ENCODE measurements at regions not wholly inside any gene's neighbourhood (a gene's known extent, or its start where the extent isn't known, plus 50 kb on each side); places are given as distances from the start of the nearest gene placed in this dataset.
"Not testable (repeated sequence)": the region's sequence is repeated elsewhere in the genome, so short reads cannot be mapped to it uniquely, and the experiment has no call there.

GRCh38 chr5:101091902-101092301 lies 188.8 kb upstream of the ST8SIA4 start:
- in situ Hi-C loops (cut with HindIII; ENCODE audit: low sequenced_read_pairs): no loop called here

- in situ Hi-C loops (cut with HindIII; ENCODE audit: low sequenced_read_pairs): no loop called here
These were observed 181.3 kb upstream of the ST8SIA4 start for GRCh38 chr5:101084353-101084752.

GRCh38 chr5:101080462-101081240 lies 177.6 kb upstream of the ST8SIA4 start:
- in situ Hi-C loops (cut with HindIII; ENCODE audit: low sequenced_read_pairs): no loop called here

DNA sequence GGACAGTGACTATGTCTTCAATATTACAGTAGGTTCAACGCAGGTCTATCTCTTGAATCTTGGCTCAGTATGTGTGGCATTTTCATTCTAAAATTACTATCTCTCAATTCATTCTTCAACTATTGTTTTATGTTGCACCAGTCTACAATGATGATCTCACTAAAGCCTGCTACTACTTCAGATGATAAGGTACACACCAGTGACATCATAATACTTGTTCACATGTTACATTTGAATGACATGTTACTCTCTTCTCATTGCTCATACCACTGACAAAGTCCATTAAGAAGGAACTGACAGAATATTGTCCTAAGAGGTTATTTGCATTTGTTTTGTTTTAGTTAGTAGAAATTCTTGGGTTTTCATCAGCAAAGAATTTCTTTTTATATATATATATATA lies 165.2 kb upstream of the ST8SIA4 start:
- in situ Hi-C loops (cut with HindIII; ENCODE audit: low sequenced_read_pairs): no loop called here

- in situ Hi-C loops (cut with HindIII; ENCODE audit: low sequenced_read_pairs): no loop called here
These were observed 164.3 kb upstream of the ST8SIA4 start for GRCh38 chr5:101067429-101067828.

DNA sequence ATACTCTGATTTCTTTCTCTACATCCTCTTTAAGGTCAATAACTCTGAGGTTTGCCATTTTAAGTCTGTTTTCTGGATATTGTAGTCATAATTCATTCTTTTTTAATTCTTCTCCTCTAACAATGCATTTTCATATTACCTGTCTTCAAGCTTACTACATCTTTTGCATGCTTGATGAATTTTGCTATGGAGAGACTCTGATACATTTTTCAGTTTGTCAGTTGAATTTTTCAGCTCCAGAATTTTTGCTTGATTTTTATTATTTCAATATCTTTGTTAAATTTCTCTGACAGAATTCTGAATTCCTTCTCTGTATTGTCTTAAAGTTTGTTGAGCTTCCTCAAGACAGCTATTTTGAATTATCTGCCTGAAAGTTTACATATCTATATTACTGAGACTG lies 159.8 kb upstream of the ST8SIA4 start:
- in situ Hi-C loops (cut with HindIII; ENCODE audit: low sequenced_read_pairs): no loop called here

GRCh38 chr5:101047181-101047580 lies 144.1 kb upstream of the ST8SIA4 start:
- in situ Hi-C loops (cut with HindIII; ENCODE audit: low sequenced_read_pairs): no loop called here

GRCh38 chr5:101045689-101046088 lies 142.6 kb upstream of the ST8SIA4 start:
- in situ Hi-C loops (cut with HindIII; ENCODE audit: low sequenced_read_pairs): no loop called here

DNA sequence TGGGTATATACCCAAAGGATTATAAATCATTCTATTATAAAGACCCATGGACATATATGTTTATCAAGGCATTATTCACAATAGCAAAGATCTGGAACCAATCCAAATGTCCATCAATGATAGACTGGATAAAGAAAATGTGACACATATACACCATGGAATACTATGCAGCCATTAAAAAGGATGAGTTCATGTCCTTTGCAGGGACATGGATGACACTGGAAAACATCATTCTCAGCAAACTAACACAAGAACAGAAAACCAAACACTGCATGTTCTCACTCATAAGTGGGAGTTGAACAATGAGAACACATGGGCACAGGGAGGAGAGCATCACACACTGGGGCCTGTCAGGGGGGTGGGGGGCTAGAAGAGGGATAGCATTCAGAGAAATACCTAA lies 136.9 kb upstream of the ST8SIA4 start:
- in situ Hi-C loops (cut with HindIII; ENCODE audit: low sequenced_read_pairs): not testable (repeated sequence)

- in situ Hi-C loops (cut with HindIII; ENCODE audit: low sequenced_read_pairs): no loop called here
These were observed 133.7 kb upstream of the ST8SIA4 start for GRCh38 chr5:101036778-101037177.

DNA sequence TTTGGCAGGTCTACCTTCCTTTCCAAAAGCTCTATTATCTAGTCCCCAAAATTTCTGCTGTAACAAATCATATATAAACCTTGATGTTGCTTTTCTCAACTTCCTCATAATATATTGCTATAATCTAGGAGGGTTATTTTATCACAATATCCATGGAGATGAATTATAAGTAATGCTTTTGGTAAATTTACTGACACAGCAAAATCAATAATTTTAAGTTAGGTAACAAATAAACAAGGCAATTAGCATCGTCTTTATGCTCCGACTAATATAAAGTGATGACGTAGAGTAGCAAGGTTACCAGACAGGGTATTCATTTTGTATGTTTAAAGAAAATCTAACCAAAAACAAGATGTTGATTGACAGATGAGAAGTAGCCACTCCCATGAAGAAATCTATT lies 132.3 kb upstream of the ST8SIA4 start:
- in situ Hi-C loops (cut with HindIII; ENCODE audit: low sequenced_read_pairs): no loop called here

- in situ Hi-C loops (cut with HindIII; ENCODE audit: low sequenced_read_pairs): no loop called here
These were observed 121.2 kb upstream of the ST8SIA4 start for GRCh38 chr5:101024299-101024698.

- in situ Hi-C loops (cut with HindIII; ENCODE audit: low sequenced_read_pairs): no loop called here
These were observed 115.2 kb upstream of the ST8SIA4 start for GRCh38 chr5:101018299-101018698.

GRCh38 chr5:101012880-101013279 lies 109.8 kb upstream of the ST8SIA4 start:
- in situ Hi-C loops (cut with HindIII; ENCODE audit: low sequenced_read_pairs): no loop called here

- in situ Hi-C loops (cut with HindIII; ENCODE audit: low sequenced_read_pairs): no loop called here
These were observed 106.9 kb upstream of the ST8SIA4 start for GRCh38 chr5:101009758-101010519.

DNA sequence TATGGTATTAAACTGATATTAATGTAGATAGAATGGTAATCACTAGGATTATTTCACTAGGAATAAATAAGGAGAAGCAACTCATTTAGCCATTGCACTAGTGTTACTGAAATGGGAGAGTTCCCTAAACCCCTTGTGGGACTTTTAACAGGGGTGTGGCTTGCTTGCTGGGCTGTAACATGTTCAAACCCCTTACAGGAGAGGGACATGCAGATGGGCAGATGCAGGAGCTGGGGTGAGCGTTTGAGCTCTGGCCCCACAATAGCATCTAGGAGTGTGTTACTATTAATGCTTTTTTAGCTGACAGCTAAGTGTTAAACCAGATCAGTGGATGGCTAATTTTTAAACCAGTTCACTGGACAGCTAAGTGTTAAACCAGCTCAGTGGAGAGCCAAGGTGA lies 89.3 kb upstream of the ST8SIA4 start:
- in situ Hi-C loops (cut with HindIII; ENCODE audit: low sequenced_read_pairs): no loop called here

DNA sequence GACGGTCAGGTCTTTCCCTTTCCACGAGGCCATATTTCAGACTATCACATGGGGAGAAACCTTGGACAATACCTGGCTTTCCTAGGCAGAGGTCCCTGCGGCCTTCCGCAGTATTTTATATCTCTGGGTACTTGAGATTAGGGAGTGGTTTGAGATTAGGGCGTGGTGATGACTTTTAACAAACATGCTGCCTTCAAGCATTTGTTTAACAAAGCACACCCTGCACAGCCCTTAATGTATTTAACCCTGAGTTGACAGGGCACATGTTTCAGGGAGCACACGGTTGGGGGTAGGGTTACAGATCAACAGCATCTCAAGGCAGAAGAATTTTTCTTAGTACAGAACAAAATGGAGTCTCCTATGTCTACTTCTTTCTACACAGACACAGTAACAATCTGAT lies 80.5 kb upstream of the ST8SIA4 start:
- in situ Hi-C loops (cut with HindIII; ENCODE audit: low sequenced_read_pairs): not testable (repeated sequence)

DNA sequence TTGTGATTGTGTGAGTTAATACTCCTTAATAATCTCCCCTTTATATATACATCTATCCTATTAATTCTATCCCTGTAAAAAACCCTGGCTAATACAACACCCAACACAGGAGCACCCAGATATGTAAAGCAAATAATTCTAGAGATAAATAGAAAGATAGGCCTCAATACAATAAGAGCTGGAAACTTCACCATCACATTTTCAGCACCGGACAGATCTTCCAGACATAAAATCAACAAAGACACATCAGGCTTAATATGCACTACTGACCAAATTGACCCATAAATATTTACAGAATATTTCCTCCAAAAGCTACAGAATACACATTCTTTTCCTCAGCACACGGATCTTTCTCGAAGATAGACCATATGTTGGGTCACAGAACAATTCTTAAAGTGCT lies 71.0 kb upstream of the ST8SIA4 start:
- in situ Hi-C loops (cut with HindIII; ENCODE audit: low sequenced_read_pairs): no loop called here

GRCh38 chr5:100970646-100971255 lies 67.7 kb upstream of the ST8SIA4 start:
- in situ Hi-C loops (cut with HindIII; ENCODE audit: low sequenced_read_pairs): no loop called here

DNA sequence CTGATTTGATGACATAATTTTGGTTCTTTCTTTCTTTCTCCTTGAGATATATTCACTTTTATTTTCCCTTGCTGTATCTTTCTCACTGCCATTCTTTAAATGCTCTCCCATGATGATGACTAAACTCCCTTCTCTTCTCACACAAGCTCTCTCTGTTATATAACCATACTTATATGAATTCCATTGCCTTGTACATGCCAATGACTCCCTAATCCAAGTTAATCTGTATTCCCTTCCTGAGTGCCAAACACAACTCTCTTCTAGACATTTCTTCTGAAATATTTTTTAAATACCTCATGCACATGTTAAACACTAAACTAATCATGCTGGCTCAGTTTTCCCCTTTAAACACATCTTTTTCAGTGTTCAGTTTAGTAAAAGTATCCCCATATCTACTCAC lies 62.2 kb upstream of the ST8SIA4 start:
- in situ Hi-C loops (cut with HindIII; ENCODE audit: low sequenced_read_pairs): no loop called here

Data from endothelial cell of hepatic sinusoid (primary cell).